CD14-positive monocyte (primary cell): ENCODE measurements at regions not wholly inside any gene's neighbourhood (a gene's known extent, or its start where the extent isn't known, plus 50 kb on each side); places are given as distances from the start of the nearest gene placed in this dataset.

Experiments used
- DNase-seq, 3 donors: peaks; one replicate each; pipeline ENCODE4 v3.0.0-alpha.2; 2011 to 2022
- H2AFZ ChIP-seq: 2 replicates; pipeline ENCODE4 v1.6.0; 2012; ENCODE audit warnings: mild to moderate bottlenecking, low read depth, low read length, inconsistent platforms; ENCODE audit not compliant: insufficient read depth, poor library complexity, severe bottlenecking
- H3K27ac ChIP-seq, 2 donors: 1 replicate in 1 of 2; 2 replicates in 1 of 2; pipeline ENCODE4 v1.5.1; 2012 to 2013; ENCODE audit warnings: low read length in 2 of 2, control low read depth in 1 of 2, inconsistent platforms in 1 of 2, low read depth in 1 of 2, mild to moderate bottlenecking in 1 of 2
- H3K27me3 ChIP-seq, 2 donors: one replicate each; pipeline versions ENCODE4 v1.6.0 to v1.6.1; 2011 to 2013; ENCODE audit warnings: low read length in 2 of 2; ENCODE audit not compliant: control insufficient read depth in 2 of 2, insufficient read depth in 2 of 2
- H3K36me3 ChIP-seq, 2 donors: replicated peaks in 1 of 2; 1 replicate in 1 of 2; 2 replicates in 1 of 2; pipeline versions ENCODE4 v1.5.1 to v1.6.1; 2012 to 2013; ENCODE audit warnings: low read length in 2 of 2, control low read depth in 1 of 2, inconsistent platforms in 1 of 2, mild to moderate bottlenecking in 1 of 2; ENCODE audit not compliant: insufficient read depth in 2 of 2, control insufficient read depth in 1 of 2
- H3K4me1 ChIP-seq, 2 donors: 1 replicate in 1 of 2; 2 replicates in 1 of 2; pipeline versions ENCODE4 v1.5.1 to v1.6.1; 2012 to 2013; ENCODE audit warnings: low read length in 2 of 2, control low read depth in 1 of 2, inconsistent platforms in 1 of 2, mild to moderate bottlenecking in 1 of 2, moderate library complexity in 1 of 2; ENCODE audit not compliant: insufficient read depth in 2 of 2, control insufficient read depth in 1 of 2
- H3K4me2 ChIP-seq: replicated peaks from 2 replicates; pipeline ENCODE3; 2012; ENCODE audit warnings: low read length, moderate library complexity, mild to moderate bottlenecking; ENCODE audit not compliant: poor library complexity, severe bottlenecking; ENCODE audit errors: extremely low read depth
- H3K4me3 ChIP-seq, 3 experiments: fragments of 200-600 bp in 1 of 3; sonication (generic) in 1 of 3; replicated peaks in 1 of 3; 1 replicate in 2 of 3; 2 replicates in 1 of 3; pipeline ENCODE4 v1.5.1; 2011 to 2013; ENCODE audit warnings: low read length in 3 of 3, mild to moderate bottlenecking in 3 of 3, control low read depth in 2 of 3, low read depth in 2 of 3, inconsistent platforms in 1 of 3, moderate library complexity in 1 of 3
- H3K79me2 ChIP-seq: 2 replicates; pipeline ENCODE4 v1.6.0; 2012; ENCODE audit warnings: mild to moderate bottlenecking, control low read depth, inconsistent platforms, low read length, moderate library complexity; ENCODE audit not compliant: insufficient read depth
- H3K9ac ChIP-seq: 2 replicates; pipeline ENCODE4 v1.6.0; 2017; ENCODE audit warnings: low read length, mild to moderate bottlenecking; ENCODE audit not compliant: insufficient read depth, poor library complexity, severe bottlenecking
- H3K9me3 ChIP-seq, 2 donors: replicated peaks in 1 of 2; 1 replicate in 1 of 2; 2 replicates in 1 of 2; pipeline versions ENCODE4 v1.5.1 to v1.6.1; 2012 to 2013; ENCODE audit warnings: low read length in 2 of 2, control low read depth in 1 of 2; ENCODE audit not compliant: control insufficient read depth in 1 of 2, insufficient read depth in 1 of 2
- H4K20me1 ChIP-seq: 2 replicates; pipeline ENCODE4 v1.6.0; 2012; ENCODE audit warnings: mild to moderate bottlenecking, low read length, control low read depth, moderate library complexity; ENCODE audit not compliant: insufficient read depth
- H3K27ac Mint-ChIP-seq, 7 donors: one replicate each; pipeline ENCODE4 v1.8.0; 2020; ENCODE audit warnings: mild to moderate bottlenecking in 7 of 7, mixed read lengths in 7 of 7, moderate library complexity in 6 of 7, inconsistent platforms in 2 of 7
- H3K27me3 Mint-ChIP-seq, 3 donors: one replicate each; pipeline ENCODE4 v1.8.0; 2021 to 2022; ENCODE audit warnings: low read depth in 3 of 3, mild to moderate bottlenecking in 3 of 3, mixed read lengths in 3 of 3, moderate library complexity in 3 of 3, inconsistent platforms in 1 of 3
- H3K36me3 Mint-ChIP-seq, 2 donors: one replicate each; pipeline ENCODE4 v1.8.0; 2020; ENCODE audit warnings: mixed read lengths in 2 of 2, inconsistent platforms in 1 of 2, mild to moderate bottlenecking in 1 of 2
- H3K4me1 Mint-ChIP-seq: one replicate; pipeline ENCODE4 v1.8.0; 2020; ENCODE audit warnings: mild to moderate bottlenecking, mixed read lengths
- H3K4me3 Mint-ChIP-seq, 2 donors: one replicate each; pipeline ENCODE4 v1.8.0; 2020; ENCODE audit warnings: mild to moderate bottlenecking in 2 of 2, mixed read lengths in 2 of 2, moderate library complexity in 1 of 2
- H3K9me3 Mint-ChIP-seq, 7 donors: one replicate each; pipeline ENCODE4 v1.8.0; 2020 to 2022; ENCODE audit warnings: mixed read lengths in 7 of 7, mild to moderate bottlenecking in 6 of 7, moderate library complexity in 6 of 7, inconsistent platforms in 2 of 7
- CTCF ChIP-seq: fragments of 200-600 bp; IDR thresholded peaks from one replicate; pipeline ENCODE4 v1.8.0; 2022; ENCODE audit warnings: antibody characterized with exemption, mild to moderate bottlenecking
- WGBS: methylation state at CpG from one replicate; pipeline ENCODE4 v1.1.5; 2013; ENCODE audit warnings: missing lambda C conversion rate; ENCODE audit not compliant: insufficient coverage; 5-methylcytosine and 5-hydroxymethylcytosine counted together
- intact Hi-C, 2 donors: fragments of 100-400 bp; cut with micrococcal nuclease; formaldehyde crosslinking; loops; one replicate each; pipeline versions ENCODE4 v1.15.0 to v1.15.1; 2023

- Mint-ChIP-seq H3K36me3 (no peaks in the 10 kb centered on the region), H3K9me3 (no peaks in the 10 kb centered on the region), H3K4me1 (no peaks in the 10 kb centered on the region), H3K4me3 (no peak overlapping the region), H3K27ac (no peak overlapping the region), H3K27me3 (peaks cover 0 to 6% (median 4%) of the 10 kb centered on the region in 3 donors)
- no peaks in the 10 kb centered on the region for H3K4me1 ChIP-seq
- no peaks in the 10 kb centered on the region for H3K27me3 ChIP-seq
- no peak overlapping the region for H3K9ac ChIP-seq
- H3K79me2 ChIP-seq: no peaks in the 10 kb centered on the region
- H3K4me3 ChIP-seq: no peak overlapping the region
- no peaks in the 10 kb centered on the region for H4K20me1 ChIP-seq
- no peaks in the 10 kb centered on the region for H3K36me3 ChIP-seq
- no peak for DNase-seq
- no peak overlapping the region for H3K27ac ChIP-seq
- no peak overlapping the region for H2AFZ ChIP-seq
- intact Hi-C loops: no loop called here
- H3K9me3 ChIP-seq: no peaks in the 10 kb centered on the region
- H3K4me2 ChIP-seq: no peak overlapping the region
- WGBS: no CpG with 5 or more reads among the region's 1 CpG
- TF ChIP-seq CTCF: no peak
Observed at GRCh38 chr20:7087803-7088202, 320.3 kb downstream of the BMP2 start.

- H3K27me3 ChIP-seq: no peaks in the 10 kb centered on the region
- H3K36me3 ChIP-seq: no peaks in the 10 kb centered on the region
- DNase-seq: no peak
- H3K4me1 ChIP-seq: no peaks in the 10 kb centered on the region
- H4K20me1 ChIP-seq: no peaks in the 10 kb centered on the region
- Mint-ChIP-seq H3K4me1 (no peaks in the 10 kb centered on the region), H3K36me3 (no peaks in the 10 kb centered on the region), H3K4me3 (no peak overlapping the region), H3K27me3 (peaks cover 0 to 6% (median 4%) of the 10 kb centered on the region in 3 donors), H3K27ac (no peak overlapping the region), H3K9me3 (no peaks in the 10 kb centered on the region)
- no peak overlapping the region for H3K9ac ChIP-seq
- intact Hi-C loops: loop anchor here in 1 of 2 donors (5.0 to 10.0 kb wide), 2 partner anchors 265 to 323 kb away; partner anchors contain the start of gene BMP2
- no peaks in the 10 kb centered on the region for H3K79me2 ChIP-seq
- no peaks in the 10 kb centered on the region for H3K9me3 ChIP-seq
- H2AFZ ChIP-seq: no peak overlapping the region
- no peak overlapping the region for H3K4me2 ChIP-seq
- no peak overlapping the region for H3K4me3 ChIP-seq
- no peak overlapping the region for H3K27ac ChIP-seq
- no peak for TF ChIP-seq CTCF
Observed at GRCh38 chr20:7090001-7090400, 322.5 kb downstream of the BMP2 start.
